ENCODE measurements at regions not wholly inside any gene's neighbourhood (a gene's known extent, or its start where the extent isn't known, plus 50 kb on each side); places are given as distances from the start of the nearest gene placed in this dataset.

- no peak for TF ChIP-seq POLR2A (IDR thresholded peaks at IDR 0.05)
- TF ChIP-seq POLR2AphosphoS5 (IDR thresholded peaks at IDR 0.05): no peak
These were observed 722.1 kb downstream of the PCDH7 start for GRCh38 chr4:31442236-31442635.
